CD14-positive monocyte (primary cell): ENCODE measurements at regions not wholly inside any gene's neighbourhood (a gene's known extent, or its start where the extent isn't known, plus 50 kb on each side); places are given as distances from the start of the nearest gene placed in this dataset.

Experiments
- DNase-seq, 3 donors: peaks; one replicate each; pipeline ENCODE4 v3.0.0-alpha.2; 2011 to 2022
- H2AFZ ChIP-seq: 2 replicates; pipeline ENCODE4 v1.6.0; 2012; ENCODE audit warnings: mild to moderate bottlenecking, low read depth, low read length, inconsistent platforms; ENCODE audit not compliant: insufficient read depth, poor library complexity, severe bottlenecking
- H3K27ac ChIP-seq, 2 donors: 1 replicate in 1 of 2; 2 replicates in 1 of 2; pipeline ENCODE4 v1.5.1; 2012 to 2013; ENCODE audit warnings: low read length in 2 of 2, control low read depth in 1 of 2, inconsistent platforms in 1 of 2, low read depth in 1 of 2, mild to moderate bottlenecking in 1 of 2
- H3K27me3 ChIP-seq, 2 donors: one replicate each; pipeline versions ENCODE4 v1.6.0 to v1.6.1; 2011 to 2013; ENCODE audit warnings: low read length in 2 of 2; ENCODE audit not compliant: control insufficient read depth in 2 of 2, insufficient read depth in 2 of 2
- H3K36me3 ChIP-seq, 2 donors: replicated peaks in 1 of 2; 1 replicate in 1 of 2; 2 replicates in 1 of 2; pipeline versions ENCODE4 v1.5.1 to v1.6.1; 2012 to 2013; ENCODE audit warnings: low read length in 2 of 2, control low read depth in 1 of 2, inconsistent platforms in 1 of 2, mild to moderate bottlenecking in 1 of 2; ENCODE audit not compliant: insufficient read depth in 2 of 2, control insufficient read depth in 1 of 2
- H3K4me1 ChIP-seq, 2 donors: 1 replicate in 1 of 2; 2 replicates in 1 of 2; pipeline versions ENCODE4 v1.5.1 to v1.6.1; 2012 to 2013; ENCODE audit warnings: low read length in 2 of 2, control low read depth in 1 of 2, inconsistent platforms in 1 of 2, mild to moderate bottlenecking in 1 of 2, moderate library complexity in 1 of 2; ENCODE audit not compliant: insufficient read depth in 2 of 2, control insufficient read depth in 1 of 2
- H3K4me2 ChIP-seq: replicated peaks from 2 replicates; pipeline ENCODE3; 2012; ENCODE audit warnings: low read length, moderate library complexity, mild to moderate bottlenecking; ENCODE audit not compliant: poor library complexity, severe bottlenecking; ENCODE audit errors: extremely low read depth
- H3K4me3 ChIP-seq, 3 experiments: fragments of 200-600 bp in 1 of 3; sonication (generic) in 1 of 3; replicated peaks in 1 of 3; 1 replicate in 2 of 3; 2 replicates in 1 of 3; pipeline ENCODE4 v1.5.1; 2011 to 2013; ENCODE audit warnings: low read length in 3 of 3, mild to moderate bottlenecking in 3 of 3, control low read depth in 2 of 3, low read depth in 2 of 3, inconsistent platforms in 1 of 3, moderate library complexity in 1 of 3
- H3K79me2 ChIP-seq: 2 replicates; pipeline ENCODE4 v1.6.0; 2012; ENCODE audit warnings: mild to moderate bottlenecking, control low read depth, inconsistent platforms, low read length, moderate library complexity; ENCODE audit not compliant: insufficient read depth
- H3K9ac ChIP-seq: 2 replicates; pipeline ENCODE4 v1.6.0; 2017; ENCODE audit warnings: low read length, mild to moderate bottlenecking; ENCODE audit not compliant: insufficient read depth, poor library complexity, severe bottlenecking
- H3K9me3 ChIP-seq, 2 donors: replicated peaks in 1 of 2; 1 replicate in 1 of 2; 2 replicates in 1 of 2; pipeline versions ENCODE4 v1.5.1 to v1.6.1; 2012 to 2013; ENCODE audit warnings: low read length in 2 of 2, control low read depth in 1 of 2; ENCODE audit not compliant: control insufficient read depth in 1 of 2, insufficient read depth in 1 of 2
- H4K20me1 ChIP-seq: 2 replicates; pipeline ENCODE4 v1.6.0; 2012; ENCODE audit warnings: mild to moderate bottlenecking, low read length, control low read depth, moderate library complexity; ENCODE audit not compliant: insufficient read depth
- H3K27ac Mint-ChIP-seq, 7 donors: one replicate each; pipeline ENCODE4 v1.8.0; 2020; ENCODE audit warnings: mild to moderate bottlenecking in 7 of 7, mixed read lengths in 7 of 7, moderate library complexity in 6 of 7, inconsistent platforms in 2 of 7
- H3K27me3 Mint-ChIP-seq, 3 donors: one replicate each; pipeline ENCODE4 v1.8.0; 2021 to 2022; ENCODE audit warnings: low read depth in 3 of 3, mild to moderate bottlenecking in 3 of 3, mixed read lengths in 3 of 3, moderate library complexity in 3 of 3, inconsistent platforms in 1 of 3
- H3K36me3 Mint-ChIP-seq, 2 donors: one replicate each; pipeline ENCODE4 v1.8.0; 2020; ENCODE audit warnings: mixed read lengths in 2 of 2, inconsistent platforms in 1 of 2, mild to moderate bottlenecking in 1 of 2
- H3K4me1 Mint-ChIP-seq: one replicate; pipeline ENCODE4 v1.8.0; 2020; ENCODE audit warnings: mild to moderate bottlenecking, mixed read lengths
- H3K4me3 Mint-ChIP-seq, 2 donors: one replicate each; pipeline ENCODE4 v1.8.0; 2020; ENCODE audit warnings: mild to moderate bottlenecking in 2 of 2, mixed read lengths in 2 of 2, moderate library complexity in 1 of 2
- H3K9me3 Mint-ChIP-seq, 7 donors: one replicate each; pipeline ENCODE4 v1.8.0; 2020 to 2022; ENCODE audit warnings: mixed read lengths in 7 of 7, mild to moderate bottlenecking in 6 of 7, moderate library complexity in 6 of 7, inconsistent platforms in 2 of 7
- WGBS: methylation state at CpG from one replicate; pipeline ENCODE4 v1.1.5; 2013; ENCODE audit warnings: missing lambda C conversion rate; ENCODE audit not compliant: insufficient coverage; 5-methylcytosine and 5-hydroxymethylcytosine counted together
- intact Hi-C, 2 donors: fragments of 100-400 bp; cut with micrococcal nuclease; formaldehyde crosslinking; loops; one replicate each; pipeline versions ENCODE4 v1.15.0 to v1.15.1; 2023
- TF ChIP-seq, protein P1 (sequence below): fragments of 200-600 bp; IDR thresholded peaks from one replicate; pipeline ENCODE4 v1.8.0; 2022; ENCODE audit warnings: antibody characterized with exemption, mild to moderate bottlenecking

DNA sequence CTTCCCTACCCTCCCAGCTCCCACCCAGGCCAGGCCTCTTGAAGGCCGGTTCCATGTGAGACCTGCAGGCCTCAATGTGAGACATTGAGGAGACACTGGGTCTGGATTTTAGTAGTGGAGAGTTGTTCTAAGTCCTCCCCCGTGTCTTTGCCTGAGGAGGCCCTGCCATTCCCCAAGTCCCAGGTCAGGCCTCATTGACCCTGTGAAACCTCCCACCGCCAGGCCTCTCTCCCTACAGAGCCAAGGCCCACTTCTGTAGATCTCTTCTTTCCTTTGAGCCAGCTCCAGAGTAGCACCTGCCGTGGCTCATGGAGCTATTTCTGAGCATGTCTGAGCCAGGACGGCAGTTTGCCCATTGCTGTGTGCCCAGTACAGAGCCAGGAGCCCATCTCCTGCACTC lies 1419.6 kb downstream of the TBC1D22A start:
- no peak overlapping the region for H3K4me3 Mint-ChIP-seq
- H3K27ac ChIP-seq = no peak overlapping the region
- H3K9ac ChIP-seq = no peak overlapping the region
- H3K4me1 Mint-ChIP-seq = no peaks in the 10 kb centered on the region
- H3K27ac Mint-ChIP-seq = no peak overlapping the region
- no peak overlapping the region for H3K4me3 ChIP-seq
- H4K20me1 ChIP-seq = no peaks in the 10 kb centered on the region
- no peak overlapping the region for H2AFZ ChIP-seq
- intact Hi-C loops = no loop called here
- H3K9me3 Mint-ChIP-seq = peaks cover 0 to 2% (median 0%) of the 10 kb centered on the region in 7 donors
- no peaks in the 10 kb centered on the region for H3K27me3 ChIP-seq
- WGBS = 98% methylated on average over 4 of the region's 5 CpGs
- no peaks in the 10 kb centered on the region for H3K36me3 ChIP-seq
- no peak overlapping the region for H3K4me2 ChIP-seq
- no peaks in the 10 kb centered on the region for H3K9me3 ChIP-seq
- no peaks in the 10 kb centered on the region for H3K79me2 ChIP-seq
- no peak for DNase-seq
- H3K36me3 Mint-ChIP-seq = no peaks in the 10 kb centered on the region
- peaks cover 2 to 3% (median 3%) of the 10 kb centered on the region in 3 donors for H3K27me3 Mint-ChIP-seq
- TF ChIP-seq, protein P1, sequence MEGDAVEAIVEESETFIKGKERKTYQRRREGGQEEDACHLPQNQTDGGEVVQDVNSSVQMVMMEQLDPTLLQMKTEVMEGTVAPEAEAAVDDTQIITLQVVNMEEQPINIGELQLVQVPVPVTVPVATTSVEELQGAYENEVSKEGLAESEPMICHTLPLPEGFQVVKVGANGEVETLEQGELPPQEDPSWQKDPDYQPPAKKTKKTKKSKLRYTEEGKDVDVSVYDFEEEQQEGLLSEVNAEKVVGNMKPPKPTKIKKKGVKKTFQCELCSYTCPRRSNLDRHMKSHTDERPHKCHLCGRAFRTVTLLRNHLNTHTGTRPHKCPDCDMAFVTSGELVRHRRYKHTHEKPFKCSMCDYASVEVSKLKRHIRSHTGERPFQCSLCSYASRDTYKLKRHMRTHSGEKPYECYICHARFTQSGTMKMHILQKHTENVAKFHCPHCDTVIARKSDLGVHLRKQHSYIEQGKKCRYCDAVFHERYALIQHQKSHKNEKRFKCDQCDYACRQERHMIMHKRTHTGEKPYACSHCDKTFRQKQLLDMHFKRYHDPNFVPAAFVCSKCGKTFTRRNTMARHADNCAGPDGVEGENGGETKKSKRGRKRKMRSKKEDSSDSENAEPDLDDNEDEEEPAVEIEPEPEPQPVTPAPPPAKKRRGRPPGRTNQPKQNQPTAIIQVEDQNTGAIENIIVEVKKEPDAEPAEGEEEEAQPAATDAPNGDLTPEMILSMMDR = no peak
- no peaks in the 10 kb centered on the region for H3K4me1 ChIP-seq

DNA sequence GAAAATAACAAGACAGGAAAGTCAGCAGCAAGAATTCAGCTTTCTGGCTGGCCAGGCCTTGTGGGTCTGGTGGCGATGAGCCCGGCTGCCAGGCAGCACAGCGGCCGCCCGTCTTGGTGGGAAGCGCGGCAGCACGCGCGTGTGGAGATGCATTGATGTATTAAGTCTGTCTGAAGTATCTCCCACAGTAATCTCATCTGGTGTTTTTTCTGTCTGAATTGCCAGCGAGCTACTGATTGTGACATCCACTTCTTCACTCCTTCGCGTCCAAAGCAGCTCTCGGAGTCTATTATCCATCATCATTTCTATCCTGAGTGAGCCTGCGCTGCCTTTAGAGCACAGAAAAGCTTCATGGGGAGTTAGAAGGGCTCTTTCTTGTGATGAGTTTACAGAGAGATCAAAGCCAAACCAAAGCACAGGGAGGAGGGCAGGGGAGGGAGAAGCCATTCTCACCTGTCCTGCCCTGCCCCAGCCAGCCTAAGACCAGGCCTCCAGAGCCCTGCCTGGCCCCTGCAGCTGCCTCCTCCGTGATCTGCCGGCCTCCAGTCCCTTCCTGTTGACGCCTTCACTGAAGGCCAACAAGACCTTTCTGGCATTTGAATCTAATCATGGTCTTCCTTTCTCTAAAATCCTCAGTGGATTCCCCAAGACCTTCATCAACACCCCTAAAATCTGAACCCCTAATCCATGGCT lies 1419.0 kb downstream of the TBC1D22A start:
- H3K4me3 Mint-ChIP-seq = no peak overlapping the region
- 91% methylated on average over 13 of the region's 18 CpGs for WGBS

More for the DNA sequence above, 1419.0 kb downstream of the TBC1D22A start:
- H3K27me3 ChIP-seq = no peaks in the 10 kb centered on the region
- H2AFZ ChIP-seq = no peak overlapping the region
- no peak overlapping the region for H3K4me2 ChIP-seq
- H3K4me3 ChIP-seq = no peak overlapping the region
- H3K36me3 ChIP-seq = no peaks in the 10 kb centered on the region
- intact Hi-C loops = no loop called here
- Mint-ChIP-seq H3K27ac (no peak overlapping the region), H3K27me3 (peaks cover 2 to 3% (median 3%) of the 10 kb centered on the region in 3 donors), H3K4me1 (no peaks in the 10 kb centered on the region), H3K9me3 (peaks cover 0 to 3% (median 0%) of the 10 kb centered on the region in 7 donors), H3K36me3 (no peaks in the 10 kb centered on the region)
- no peaks in the 10 kb centered on the region for H3K4me1 ChIP-seq
- TF ChIP-seq, protein P1 = no peak
- H3K27ac ChIP-seq = no peak overlapping the region
- no peaks in the 10 kb centered on the region for H3K9me3 ChIP-seq
- no peak for DNase-seq
- H3K9ac ChIP-seq = no peak overlapping the region
- H3K79me2 ChIP-seq = no peaks in the 10 kb centered on the region
- H4K20me1 ChIP-seq = no peaks in the 10 kb centered on the region
